Endothelial cell of umbilical vein (primary cell): ENCODE measurements at regions not wholly inside any gene's neighbourhood (a gene's known extent, or its start where the extent isn't known, plus 50 kb on each side); places are given as distances from the start of the nearest gene placed in this dataset.

ENCODE experiments used
- BruUV-seq: library from RNA; stranded (reverse); fragments of 400-500 nt; replicated peaks from 2 replicates; lab custom pipeline; 2021; lab: Mats Ljungman, UMichigan
- CTCF ChIA-PET: fragments of 300-600, 350-600 bp; sonication (Branson Sonifier 250); formaldehyde crosslinking; loops from one replicate; lab custom pipeline; 2021; ENCODE audit warnings: antibody characterized with exemption, inconsistent platforms; lab: Charles Lee
- POLR2A ChIA-PET: fragments of 300-600, 350-600 bp; sonication (Branson Sonifier 250); formaldehyde crosslinking; loops from one replicate; lab custom pipeline; 2021; ENCODE audit warnings: antibody characterized with exemption, inconsistent platforms; lab: Charles Lee
- DNase-seq: peaks from one replicate; pipeline ENCODE4 v3.0.0-alpha.2; 2011; ENCODE audit warnings: low read depth, low spot score
- FAIRE-seq: peaks from 2 replicates; lab custom pipeline; 2011; peaks lifted over from hg19 to GRCh38; lab: Jason Lieb, UNC
- H2AFZ ChIP-seq: 2 replicates; pipeline ENCODE4 v1.6.0; 2012; ENCODE audit warnings: low read depth, low read length, control low read depth, inconsistent platforms
- H3K27ac ChIP-seq: 2 replicates; pipeline ENCODE4 v1.5.1; 2011; ENCODE audit warnings: low read depth, mild to moderate bottlenecking, control low read depth, low read length, moderate library complexity; ENCODE audit not compliant: insufficient read depth
- H3K27me3 ChIP-seq, 2 experiments: 2 replicates each; pipeline versions ENCODE4 v1.6.0 to v1.6.1; 2011; ENCODE audit warnings: low read length in 2 of 2, mixed read lengths in 1 of 2; ENCODE audit not compliant: control insufficient read depth in 2 of 2, insufficient read depth in 2 of 2
- H3K36me3 ChIP-seq, 2 experiments: 2 replicates in 1 of 2; 3 replicates in 1 of 2; pipeline ENCODE4 v1.5.1; 2011; ENCODE audit warnings: low read length in 2 of 2, mild to moderate bottlenecking in 1 of 2, moderate library complexity in 1 of 2; ENCODE audit not compliant: control insufficient read depth in 2 of 2, insufficient read depth in 2 of 2; ENCODE audit errors: extremely low read depth in 1 of 2
- H3K4me1 ChIP-seq: 3 replicates; pipeline ENCODE4 v1.5.1; 2011; ENCODE audit warnings: mild to moderate bottlenecking, low read length; ENCODE audit not compliant: control insufficient read depth, insufficient read depth; ENCODE audit errors: extremely low read depth
- H3K4me2 ChIP-seq: 2 replicates; pipeline ENCODE4 v1.6.1; 2011; ENCODE audit warnings: low read length, control low read depth, mixed read lengths; ENCODE audit not compliant: insufficient read depth
- H3K4me3 ChIP-seq, 3 experiments: fragments of 200-600 bp in 1 of 3; sonication (generic), shearing (Covaris generic) in 1 of 3; replicated peaks in 1 of 3; 2 replicates each; pipeline ENCODE4 v1.5.1; 2011 to 2016; ENCODE audit warnings: control low read depth in 3 of 3, low read length in 3 of 3, mild to moderate bottlenecking in 2 of 3, inconsistent platforms in 1 of 3, low read depth in 1 of 3, moderate library complexity in 1 of 3; ENCODE audit not compliant: insufficient read depth in 1 of 3
- H3K79me2 ChIP-seq: 2 replicates; pipeline ENCODE4 v1.6.0; 2012; ENCODE audit warnings: low read length, inconsistent platforms; ENCODE audit not compliant: control insufficient read depth, insufficient read depth
- H3K9ac ChIP-seq: replicated peaks from 2 replicates; pipeline ENCODE3; 2011; ENCODE audit warnings: low read length, control low read depth; ENCODE audit not compliant: insufficient read depth; ENCODE audit errors: extremely low read depth
- H3K9me1 ChIP-seq: replicated peaks from 3 replicates; pipeline ENCODE4 v1.6.0; 2011; ENCODE audit warnings: mild to moderate bottlenecking, low read length; ENCODE audit not compliant: control insufficient read depth, insufficient read depth; ENCODE audit errors: extremely low read depth
- H3K9me3 ChIP-seq: replicated peaks from 2 replicates; pipeline ENCODE4 v1.5.1; 2012; ENCODE audit warnings: low read length, inconsistent platforms; ENCODE audit not compliant: control insufficient read depth, insufficient read depth
- H4K20me1 ChIP-seq: replicated peaks from 2 replicates; pipeline ENCODE3; 2011; ENCODE audit warnings: mild to moderate bottlenecking, low read length; ENCODE audit not compliant: control insufficient read depth, insufficient read depth; ENCODE audit errors: extremely low read depth
- EZH2 ChIP-seq: IDR thresholded peaks from 2 replicates; pipeline ENCODE4 v1.6.1; 2012; ENCODE audit warnings: borderline replicate concordance, low read depth, mild to moderate bottlenecking, moderate library complexity, low read length, inconsistent platforms; ENCODE audit not compliant: severe bottlenecking
- FOS ChIP-seq: IDR thresholded peaks from 2 replicates; pipeline ENCODE4 v1.6.1; 2011; ENCODE audit warnings: mild to moderate bottlenecking, low read length, moderate library complexity, borderline replicate concordance; ENCODE audit not compliant: insufficient read depth
- GATA2 ChIP-seq: IDR thresholded peaks from 2 replicates; pipeline ENCODE4 v1.7.0; 2011; ENCODE audit warnings: low read depth, mild to moderate bottlenecking, moderate library complexity, mixed read lengths, low read length; ENCODE audit not compliant: insufficient read length, insufficient read depth
- JUN ChIP-seq: IDR thresholded peaks from 2 replicates; pipeline ENCODE4 v1.6.1; 2011; ENCODE audit warnings: borderline replicate concordance, low read depth; ENCODE audit not compliant: insufficient read length, insufficient read depth
- MYC ChIP-seq: IDR thresholded peaks from one replicate; pipeline ENCODE4 v1.6.1; 2011; ENCODE audit warnings: mild to moderate bottlenecking, low read depth, low read length
- POLR2A ChIP-seq: IDR thresholded peaks from 2 replicates; pipeline ENCODE4 v1.6.1; 2012; ENCODE audit warnings: low read depth, mild to moderate bottlenecking, control low read depth, low read length
- POLR2AphosphoS5 ChIP-seq: IDR thresholded peaks from 2 replicates; pipeline ENCODE4 v1.6.1; 2012; ENCODE audit warnings: low read depth, mild to moderate bottlenecking, control low read depth, low read length, moderate library complexity; ENCODE audit not compliant: insufficient read depth
- dilution Hi-C: fragments of 300-500 bp; cut with MboI; formaldehyde crosslinking; loops from one replicate; pipeline ENCODE4 v1.15.0; 2019; ENCODE audit warnings: low sequenced_read_pairs; ENCODE audit not compliant: extremely low pct_ligation_motif_present
- intact Hi-C: fragments of 100-400 bp; cut with micrococcal nuclease; formaldehyde crosslinking; loops from one replicate; pipeline ENCODE4 v1.10.0; 2022
- TF ChIP-seq, protein P1 (sequence below): IDR thresholded peaks from 2 replicates; pipeline ENCODE4 v1.6.1; 2011; ENCODE audit not compliant: insufficient read depth, insufficient read length
- TF ChIP-seq, protein P2 (sequence below), 2 donors: IDR thresholded peaks; 1 replicate in 1 of 2; 2 replicates in 1 of 2; pipeline ENCODE4 v1.5.1; 2011; ENCODE audit warnings: low read length in 2 of 2, mild to moderate bottlenecking in 2 of 2, moderate library complexity in 2 of 2, control low read depth in 1 of 2, inconsistent platforms in 1 of 2, low read depth in 1 of 2; ENCODE audit not compliant: insufficient read depth in 1 of 2; ENCODE audit errors: extremely low read depth in 1 of 2

DNA sequence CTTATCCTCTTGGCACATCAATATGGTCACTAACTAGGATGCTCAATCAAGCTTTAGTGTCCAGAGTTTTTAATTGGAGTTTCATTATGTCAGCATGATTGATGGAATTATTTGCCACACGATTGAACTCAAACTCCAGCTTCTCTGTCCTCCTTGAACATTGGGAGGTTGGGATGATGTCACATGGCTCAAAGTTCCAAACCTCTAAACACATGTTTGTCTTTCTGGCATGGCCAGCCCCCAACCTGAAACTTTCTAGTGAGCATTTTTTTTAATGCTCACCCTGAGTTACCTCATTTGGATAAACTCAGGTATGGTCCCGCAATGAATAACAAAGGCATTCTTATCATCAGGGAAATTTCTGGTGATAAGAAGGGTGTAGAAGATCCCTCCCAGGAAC, 86.0 kb downstream of the RHOU start:
- Histone ChIP-seq H4K20me1 (no peaks in the 10 kb centered on the region), H3K9ac (no peak overlapping the region), H3K4me1 (peaks cover 5% of the 10 kb centered on the region), H3K4me3 (no peak overlapping the region), H2AFZ (no peak overlapping the region), H3K27me3 (peaks cover 0 to 5% of the 10 kb centered on the region in 2 experiments), H3K9me1 (no peaks in the 10 kb centered on the region), H3K79me2 (no peaks in the 10 kb centered on the region), H3K9me3 (no peaks in the 10 kb centered on the region), H3K36me3 (no peaks in the 10 kb centered on the region), H3K27ac (no peak overlapping the region), H3K4me2 (no peak overlapping the region)
- DNase-seq (no peak), FAIRE-seq (no peak)
- ChIA-PET CTCF (no interaction called here), POLR2A (no interaction called here)
- intact Hi-C loops = no loop called here
- dilution Hi-C loops = no loop called here
- TF ChIP-seq MYC = no peak
- TF ChIP-seq, protein P1, sequence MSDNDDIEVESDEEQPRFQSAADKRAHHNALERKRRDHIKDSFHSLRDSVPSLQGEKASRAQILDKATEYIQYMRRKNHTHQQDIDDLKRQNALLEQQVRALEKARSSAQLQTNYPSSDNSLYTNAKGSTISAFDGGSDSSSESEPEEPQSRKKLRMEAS = no peak
- no peak for TF ChIP-seq GATA2
- no peak for TF ChIP-seq POLR2A
- TF ChIP-seq FOS = no peak
- no peak for TF ChIP-seq EZH2
- no peak for TF ChIP-seq POLR2AphosphoS5
- TF ChIP-seq, protein P2, sequence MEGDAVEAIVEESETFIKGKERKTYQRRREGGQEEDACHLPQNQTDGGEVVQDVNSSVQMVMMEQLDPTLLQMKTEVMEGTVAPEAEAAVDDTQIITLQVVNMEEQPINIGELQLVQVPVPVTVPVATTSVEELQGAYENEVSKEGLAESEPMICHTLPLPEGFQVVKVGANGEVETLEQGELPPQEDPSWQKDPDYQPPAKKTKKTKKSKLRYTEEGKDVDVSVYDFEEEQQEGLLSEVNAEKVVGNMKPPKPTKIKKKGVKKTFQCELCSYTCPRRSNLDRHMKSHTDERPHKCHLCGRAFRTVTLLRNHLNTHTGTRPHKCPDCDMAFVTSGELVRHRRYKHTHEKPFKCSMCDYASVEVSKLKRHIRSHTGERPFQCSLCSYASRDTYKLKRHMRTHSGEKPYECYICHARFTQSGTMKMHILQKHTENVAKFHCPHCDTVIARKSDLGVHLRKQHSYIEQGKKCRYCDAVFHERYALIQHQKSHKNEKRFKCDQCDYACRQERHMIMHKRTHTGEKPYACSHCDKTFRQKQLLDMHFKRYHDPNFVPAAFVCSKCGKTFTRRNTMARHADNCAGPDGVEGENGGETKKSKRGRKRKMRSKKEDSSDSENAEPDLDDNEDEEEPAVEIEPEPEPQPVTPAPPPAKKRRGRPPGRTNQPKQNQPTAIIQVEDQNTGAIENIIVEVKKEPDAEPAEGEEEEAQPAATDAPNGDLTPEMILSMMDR (IDR thresholded peaks at IDR 0.05; ENCODE audit: extremely low read depth in 1 of 2, insufficient read depth in 1 of 2, low read depth in 1 of 2, low read length in 2 of 2) = no peak
- no peak for TF ChIP-seq JUN
- BruUV-seq = no TSS peak
